Fibroblast of lung (primary cell): ENCODE measurements at regions not wholly inside any gene's neighbourhood (a gene's known extent, or its start where the extent isn't known, plus 50 kb on each side); places are given as distances from the start of the nearest gene placed in this dataset.

Experiments used
- EZH2 ChIP-seq: IDR thresholded peaks from 2 replicates; pipeline ENCODE4 v1.5.1; 2012; ENCODE audit warnings: low read length, control low read depth, mild to moderate bottlenecking; ENCODE audit errors: missing control alignments
- TF ChIP-seq, protein P1 (sequence below), 2 donors: IDR thresholded peaks in 1 of 2; conservative IDR thresholded peaks in 1 of 2; 1 replicate in 1 of 2; 2 replicates in 1 of 2; pipeline ENCODE4 v1.5.1; 2011 to 2012; ENCODE audit warnings: low read length in 2 of 2, control low read depth in 1 of 2, inconsistent platforms in 1 of 2, low read depth in 1 of 2, mild to moderate bottlenecking in 1 of 2

DNA sequence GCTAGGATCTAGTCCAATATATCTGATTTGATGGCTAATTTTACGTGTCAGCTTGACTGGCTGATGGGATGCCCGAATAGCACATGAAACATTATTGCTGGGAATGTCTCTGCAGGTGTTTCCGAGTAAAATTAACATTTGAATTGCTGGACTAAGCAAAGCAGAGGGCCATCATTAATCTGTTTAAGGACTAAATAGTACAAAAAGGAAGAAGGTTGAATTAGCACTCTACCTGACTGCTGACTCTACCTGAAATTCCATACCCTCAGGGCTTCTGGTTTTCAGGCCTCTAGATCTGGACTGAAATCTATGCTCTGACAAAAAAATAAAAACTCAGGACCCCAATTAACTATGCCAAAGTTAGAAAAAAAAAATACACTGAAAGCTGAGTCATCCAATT is 1021.9 kb downstream of the FAM133A start:
- TF ChIP-seq, protein P1, sequence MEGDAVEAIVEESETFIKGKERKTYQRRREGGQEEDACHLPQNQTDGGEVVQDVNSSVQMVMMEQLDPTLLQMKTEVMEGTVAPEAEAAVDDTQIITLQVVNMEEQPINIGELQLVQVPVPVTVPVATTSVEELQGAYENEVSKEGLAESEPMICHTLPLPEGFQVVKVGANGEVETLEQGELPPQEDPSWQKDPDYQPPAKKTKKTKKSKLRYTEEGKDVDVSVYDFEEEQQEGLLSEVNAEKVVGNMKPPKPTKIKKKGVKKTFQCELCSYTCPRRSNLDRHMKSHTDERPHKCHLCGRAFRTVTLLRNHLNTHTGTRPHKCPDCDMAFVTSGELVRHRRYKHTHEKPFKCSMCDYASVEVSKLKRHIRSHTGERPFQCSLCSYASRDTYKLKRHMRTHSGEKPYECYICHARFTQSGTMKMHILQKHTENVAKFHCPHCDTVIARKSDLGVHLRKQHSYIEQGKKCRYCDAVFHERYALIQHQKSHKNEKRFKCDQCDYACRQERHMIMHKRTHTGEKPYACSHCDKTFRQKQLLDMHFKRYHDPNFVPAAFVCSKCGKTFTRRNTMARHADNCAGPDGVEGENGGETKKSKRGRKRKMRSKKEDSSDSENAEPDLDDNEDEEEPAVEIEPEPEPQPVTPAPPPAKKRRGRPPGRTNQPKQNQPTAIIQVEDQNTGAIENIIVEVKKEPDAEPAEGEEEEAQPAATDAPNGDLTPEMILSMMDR (conservative IDR thresholded peaks at IDR 0.05 in 1 of 2, IDR thresholded peaks at IDR 0.05 in 1 of 2; ENCODE audit: low read depth in 1 of 2, low read length in 2 of 2) = no peak
- TF ChIP-seq EZH2 = no peak
